NCI-H2171 treated with DMSO at 0.1 percent for 48 hours (cell line): ENCODE measurements at regions not wholly inside any gene's neighbourhood (a gene's known extent, or its start where the extent isn't known, plus 50 kb on each side); places are given as distances from the start of the nearest gene placed in this dataset.

Source experiments
- DNase-seq: peaks from one replicate; lab custom pipeline; 2025; lab: John Stamatoyannopoulos, UW

DNA sequence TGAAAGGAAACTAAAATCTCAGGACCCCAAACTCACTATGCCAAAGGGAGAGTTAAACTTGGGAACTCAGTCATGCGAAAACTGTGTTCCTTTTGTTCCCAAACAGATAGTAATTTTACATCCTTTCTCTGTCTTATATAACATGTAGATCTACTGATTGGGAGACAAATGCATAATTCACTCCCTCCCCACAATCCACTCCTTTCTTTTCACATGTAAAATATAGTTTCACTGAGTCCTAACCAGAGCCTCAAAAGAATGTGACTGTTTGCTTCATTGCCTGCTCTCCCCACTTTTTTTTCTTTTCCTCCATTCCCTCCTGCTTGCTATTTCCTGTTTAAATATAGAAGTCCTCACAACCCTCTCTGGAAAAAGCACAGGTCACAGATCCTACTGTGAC is 699.3 kb upstream of the ADGRL3 start:
- no peak for DNase-seq

DNA sequence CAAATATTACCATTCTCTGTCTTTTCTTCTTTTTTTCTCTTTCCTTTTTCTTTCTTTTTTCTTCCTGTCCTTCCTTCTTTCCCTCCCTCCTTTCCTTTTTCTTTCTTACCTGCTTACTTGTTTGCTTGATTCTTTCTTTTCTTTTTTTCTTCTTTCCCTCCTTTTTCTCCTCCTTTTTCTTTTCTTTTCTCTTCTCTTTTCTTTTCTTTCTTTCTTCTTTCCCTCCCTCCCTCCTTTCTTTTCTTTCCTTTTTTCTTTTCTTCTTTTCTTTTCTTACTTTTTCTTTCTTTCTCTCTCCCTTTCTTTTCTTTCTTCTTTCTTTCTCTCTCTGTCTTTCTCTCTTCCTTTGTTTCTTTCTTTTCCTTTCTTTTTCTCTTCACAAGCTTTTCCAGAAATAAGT is 697.4 kb upstream of the ADGRL3 start:
- DNase-seq = no peak

DNA sequence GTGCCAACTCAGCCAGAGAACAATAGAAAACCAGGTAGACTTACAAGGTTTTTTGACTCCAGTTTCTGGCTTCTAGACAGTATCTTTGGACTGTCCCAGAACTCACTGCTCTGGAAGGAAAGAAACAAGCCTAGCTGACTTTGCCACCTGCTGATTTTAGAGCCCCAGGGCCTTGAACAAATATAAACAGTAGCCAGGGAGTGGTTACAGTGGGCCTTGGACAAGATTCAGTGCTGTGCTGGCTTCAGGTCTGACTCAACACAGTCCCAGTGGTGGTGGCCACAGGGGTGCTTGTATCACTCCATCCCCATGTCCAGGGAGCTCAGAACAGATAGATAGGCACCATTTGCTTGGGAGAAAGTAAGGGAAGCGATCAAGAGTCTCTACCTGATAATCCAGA is 694.1 kb upstream of the ADGRL3 start:
- DNase-seq = no peak

DNA sequence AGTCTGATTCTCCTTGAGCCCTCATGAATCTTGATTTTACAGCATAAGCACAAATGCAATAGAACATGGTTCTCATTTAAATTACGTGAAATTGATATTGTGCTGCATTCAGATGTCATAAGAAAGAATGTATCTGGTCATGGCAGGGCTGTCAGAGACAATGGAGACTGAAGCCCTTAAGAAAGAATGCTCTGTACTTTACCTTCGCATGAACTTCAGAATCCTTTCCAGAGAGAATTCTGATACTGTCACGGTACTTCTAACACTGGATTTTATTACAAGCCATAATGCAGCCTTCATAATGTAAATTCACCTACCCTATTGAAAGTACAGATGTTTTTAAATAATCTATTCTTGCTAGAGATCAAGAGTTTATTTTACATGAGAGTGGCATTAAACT is 677.9 kb upstream of the ADGRL3 start:
- no peak for DNase-seq

DNA sequence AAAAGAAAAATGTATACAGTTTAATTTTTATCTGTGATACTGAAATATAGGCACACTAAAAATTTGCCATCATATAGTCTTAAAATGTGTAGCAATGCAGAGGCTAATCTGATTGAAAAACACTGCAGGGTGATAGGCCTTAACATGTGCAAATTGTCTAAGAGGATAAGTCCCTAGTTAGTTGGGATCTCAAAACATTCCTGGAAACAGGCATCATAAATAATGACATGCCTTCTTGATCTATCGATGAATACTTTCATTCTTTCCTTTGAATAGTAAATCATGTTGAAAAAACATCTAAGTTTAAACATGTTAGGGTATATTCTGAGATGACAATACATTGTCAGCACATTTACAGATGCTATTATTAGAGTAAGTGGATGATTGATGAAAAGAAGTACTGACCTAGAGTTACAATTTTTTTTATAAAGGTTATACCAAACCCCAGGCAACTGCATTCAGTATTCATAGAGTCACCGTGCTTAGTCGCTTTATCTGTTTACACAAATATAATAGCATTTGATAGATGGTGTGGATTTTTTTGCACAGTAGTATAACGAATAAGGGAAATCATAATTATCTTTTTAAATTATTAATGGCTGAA is 668.2 kb upstream of the ADGRL3 start:
- no peak for DNase-seq

DNA sequence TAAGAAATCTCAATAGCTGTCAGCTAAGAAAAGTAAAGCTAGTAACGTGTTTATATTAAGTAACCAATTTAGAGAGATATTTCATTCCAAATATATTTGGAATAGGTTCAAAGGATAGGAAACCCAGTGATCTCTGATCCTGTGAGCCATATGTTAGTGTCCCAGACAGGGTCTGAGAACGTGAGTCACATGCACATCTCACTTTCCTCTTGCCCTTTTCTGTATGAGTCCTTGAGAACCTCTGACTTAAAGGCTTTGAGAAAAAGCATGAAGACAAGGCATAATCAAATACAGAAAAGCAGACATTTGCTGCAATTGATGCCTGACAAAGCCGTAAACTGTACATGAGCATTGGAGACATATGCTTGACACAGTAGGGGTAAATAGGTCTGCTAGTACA is 655.1 kb upstream of the ADGRL3 start:
- no peak for DNase-seq

DNA sequence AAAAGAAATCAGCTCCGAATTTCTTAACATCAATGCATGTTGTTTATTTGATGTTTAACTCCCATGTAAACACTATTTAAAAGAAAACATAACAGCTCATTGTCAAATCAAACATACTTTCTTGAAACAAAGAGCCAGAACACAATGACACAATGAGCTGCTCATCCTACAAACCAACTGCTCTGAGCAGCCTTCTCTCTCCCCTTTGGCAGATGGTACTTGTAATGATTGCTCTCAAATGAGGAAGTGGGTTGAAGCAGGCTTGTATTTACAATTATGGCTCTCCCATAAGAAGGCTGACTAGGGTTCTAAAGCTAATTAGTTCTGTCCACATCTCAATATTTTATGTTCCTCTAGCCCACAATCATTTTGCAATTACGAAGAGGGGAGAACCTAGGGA is 637.8 kb upstream of the ADGRL3 start:
- DNase-seq = peak; percentile 20

DNA sequence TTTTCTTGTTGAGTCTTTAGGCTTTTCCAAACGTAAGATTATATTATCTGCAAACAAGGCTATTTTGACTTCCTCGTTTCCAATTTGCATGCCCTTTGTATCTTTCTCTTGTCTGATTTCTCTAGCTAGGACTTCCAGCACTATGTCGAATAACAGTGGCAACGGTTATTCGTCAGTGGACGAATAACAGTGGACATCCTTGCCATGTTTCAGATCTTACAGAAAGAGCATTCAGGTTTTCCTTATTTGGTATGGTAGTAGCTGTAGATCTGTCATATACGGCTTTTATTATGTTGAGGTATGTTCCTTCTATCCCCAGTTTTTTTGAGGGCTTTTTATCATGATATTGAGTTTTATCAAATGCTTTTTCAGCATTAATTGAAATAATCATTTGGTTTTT is 634.6 kb upstream of the ADGRL3 start:
- DNase-seq = no peak

DNA sequence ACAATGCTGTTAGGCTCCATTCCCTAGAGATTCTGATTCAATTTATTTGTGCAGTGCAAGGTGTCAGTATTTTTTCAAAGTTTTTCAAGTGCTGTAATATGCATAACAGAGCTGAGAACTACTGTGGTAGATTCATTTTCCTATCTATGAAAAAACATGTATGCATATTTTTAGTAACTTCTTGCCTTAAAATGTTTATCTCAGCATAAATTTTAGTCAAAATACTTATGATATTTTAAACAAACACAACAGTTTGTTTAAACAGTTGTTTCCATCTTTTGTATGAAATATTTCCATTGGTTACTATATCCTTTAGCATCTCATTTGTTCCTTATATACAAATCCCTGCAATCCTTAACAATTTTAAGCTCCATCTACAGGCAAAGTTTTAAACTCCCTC is 624.8 kb upstream of the ADGRL3 start:
- no peak for DNase-seq

DNA sequence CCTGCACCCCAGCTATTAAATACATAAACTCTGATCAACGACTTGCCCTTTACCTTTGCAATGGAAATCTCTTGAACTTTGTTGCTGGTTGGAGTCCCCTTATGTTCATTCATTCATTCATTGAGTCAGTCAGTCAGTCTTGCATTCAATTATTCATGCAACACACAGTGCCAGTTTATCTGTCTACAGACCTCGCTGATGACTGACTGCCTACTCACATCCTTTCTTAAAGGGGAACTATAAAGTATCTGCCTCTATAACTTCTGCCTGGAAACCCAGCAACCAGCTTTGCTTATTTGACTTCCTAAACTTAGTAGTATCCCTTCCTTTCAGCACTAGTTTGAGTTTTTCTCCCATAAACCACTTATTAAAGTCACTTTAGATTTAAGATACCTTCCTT is 620.8 kb upstream of the ADGRL3 start:
- no peak for DNase-seq

DNA sequence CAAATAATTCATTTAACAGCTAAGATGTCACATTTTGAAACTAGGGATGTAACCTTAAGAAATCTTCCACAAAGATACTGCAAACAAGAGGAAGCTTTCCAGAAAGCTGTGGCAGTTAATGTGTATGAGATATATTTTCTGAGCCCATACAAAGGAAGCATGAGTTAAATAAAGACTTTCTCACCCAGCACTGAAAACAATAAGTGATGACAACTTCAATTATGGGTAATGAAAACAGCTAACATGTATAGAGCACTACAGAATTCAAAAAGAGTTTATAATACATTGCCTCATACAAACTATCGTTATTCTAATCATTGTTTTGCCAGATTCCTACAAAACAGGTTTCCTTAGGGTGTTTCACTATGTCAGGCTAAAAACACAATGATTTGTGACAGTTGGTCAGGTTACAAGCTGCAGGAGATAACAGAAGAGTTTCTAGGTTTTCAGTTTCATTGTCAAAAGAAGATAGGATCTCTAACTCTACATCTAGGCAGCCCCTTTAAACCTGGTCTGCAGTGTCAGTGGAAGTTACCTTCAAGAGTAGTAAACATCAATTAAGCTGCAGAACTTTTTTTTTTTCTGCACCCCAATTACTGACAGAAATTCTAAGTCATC is 618.1 kb upstream of the ADGRL3 start:
- DNase-seq = no peak

DNA sequence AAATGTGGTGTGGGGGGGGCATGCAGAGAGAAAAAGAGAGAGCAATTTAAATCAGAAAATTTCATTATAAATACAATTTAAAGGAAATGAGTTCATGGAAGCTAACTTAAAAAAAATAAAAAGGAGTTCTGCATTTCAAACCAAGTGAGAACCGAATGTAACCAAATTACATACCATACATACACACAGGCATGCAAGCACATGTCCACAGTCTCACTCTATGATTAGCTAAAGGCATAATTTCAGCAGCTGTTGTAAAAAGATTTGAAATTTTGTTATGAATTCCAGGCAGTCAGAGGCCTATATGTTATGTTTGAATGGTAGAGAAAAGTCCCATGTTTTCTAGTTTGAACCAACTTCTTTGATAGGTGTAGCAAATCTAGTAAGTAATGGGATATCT is 611.6 kb upstream of the ADGRL3 start:
- no peak for DNase-seq

DNA sequence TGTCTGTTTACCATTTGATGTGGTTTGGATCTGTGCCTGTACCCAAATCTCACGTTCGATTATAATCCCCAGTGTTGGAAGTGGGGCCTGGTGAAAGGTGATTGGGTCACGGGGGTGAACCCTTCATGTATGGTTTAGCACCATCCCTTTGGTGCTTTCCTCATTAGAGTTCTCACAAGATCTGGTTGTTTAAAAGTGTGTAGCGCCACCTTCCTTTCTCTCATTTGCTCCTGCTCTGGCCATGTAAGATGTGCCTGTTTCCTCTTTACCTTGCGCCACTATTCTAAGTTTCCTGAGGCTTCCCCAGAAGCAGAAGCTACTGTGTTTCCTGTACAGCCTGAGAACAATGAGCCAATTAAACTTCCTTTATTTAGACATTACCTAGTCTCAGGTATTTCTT is 610.7 kb upstream of the ADGRL3 start:
- DNase-seq = no peak

DNA sequence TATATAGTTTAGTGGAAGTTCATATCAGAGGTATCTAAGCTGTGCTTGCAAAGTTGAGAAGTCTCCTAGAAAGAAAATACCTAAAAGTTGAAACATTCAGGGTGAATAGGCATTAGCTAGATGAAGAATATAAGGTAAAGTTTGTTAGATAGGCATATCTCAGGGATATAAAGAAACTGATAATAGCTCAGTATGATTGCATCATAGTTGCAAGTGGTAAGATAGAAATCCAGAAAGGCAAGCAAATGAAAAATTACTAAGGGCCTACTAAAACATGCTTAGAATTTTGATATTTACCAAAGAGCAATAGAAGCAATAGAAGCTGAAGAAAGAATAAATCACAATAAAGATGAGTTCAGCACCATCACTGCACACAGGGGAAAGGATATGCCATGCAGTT is 610.0 kb upstream of the ADGRL3 start:
- DNase-seq = no peak

DNA sequence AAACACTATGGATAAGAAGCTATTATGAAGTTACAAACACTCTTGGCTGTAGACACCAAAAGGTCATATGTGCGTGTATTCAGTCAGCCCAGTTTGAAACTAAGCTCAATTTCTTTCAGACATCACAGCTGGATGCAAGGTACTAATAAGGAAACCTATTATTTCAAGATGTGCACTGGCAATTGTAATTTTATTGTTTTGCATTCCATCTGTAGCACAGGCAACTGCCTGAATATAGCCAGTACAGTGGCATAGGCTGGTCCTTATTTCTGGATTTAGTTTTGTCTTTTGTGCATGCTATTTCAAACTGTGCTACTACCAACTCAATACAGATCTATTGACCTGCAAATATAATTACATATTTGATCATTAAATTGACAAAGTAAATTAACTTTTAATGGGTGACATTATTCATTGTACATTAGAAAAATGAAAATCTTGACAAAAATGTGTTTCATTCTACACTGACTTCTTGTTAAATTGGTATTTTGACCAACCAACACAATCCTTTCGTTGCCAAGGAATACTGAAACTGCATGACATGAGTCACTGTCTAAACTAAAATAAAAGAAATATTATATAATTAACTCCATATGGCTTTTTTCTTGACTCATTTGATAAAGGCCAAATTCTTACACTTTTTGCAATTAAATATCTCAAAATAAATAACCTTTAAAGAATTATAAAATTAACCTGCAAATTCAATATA is 594.3 kb upstream of the ADGRL3 start:
- no peak for DNase-seq

DNA sequence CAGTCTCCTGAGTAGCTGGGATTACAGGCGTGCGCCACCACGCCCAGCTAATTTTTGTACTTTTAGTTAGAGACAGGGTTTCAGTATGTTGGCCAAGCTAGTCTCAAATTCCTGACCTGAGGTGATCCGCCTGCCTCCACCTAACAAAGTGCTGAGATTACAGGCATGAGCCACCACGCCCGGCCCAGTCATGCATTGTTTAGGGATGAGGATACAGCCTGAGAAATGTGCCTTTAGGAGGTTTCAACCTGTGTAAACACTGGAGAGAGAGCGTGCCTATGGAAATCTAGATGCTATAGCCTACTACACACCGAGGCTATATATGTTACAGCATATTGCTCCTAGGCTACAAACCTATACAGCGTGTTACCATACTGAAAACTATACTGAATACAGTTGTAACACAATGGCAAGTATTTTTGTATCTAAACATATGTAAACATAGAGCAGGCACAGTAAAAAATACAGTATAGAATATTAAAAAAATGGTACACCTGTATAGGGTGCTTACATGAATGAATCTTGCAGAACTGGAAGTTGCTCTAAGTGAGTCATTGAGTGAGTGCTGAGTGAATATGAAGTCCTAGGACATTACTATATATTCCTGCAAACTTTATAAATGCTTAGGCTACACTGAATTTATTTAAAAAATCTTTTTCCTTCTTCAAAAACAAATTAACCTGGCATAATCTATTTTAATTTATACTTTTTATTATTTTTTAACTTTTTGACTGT is 588.2 kb upstream of the ADGRL3 start:
- DNase-seq = no peak

DNA sequence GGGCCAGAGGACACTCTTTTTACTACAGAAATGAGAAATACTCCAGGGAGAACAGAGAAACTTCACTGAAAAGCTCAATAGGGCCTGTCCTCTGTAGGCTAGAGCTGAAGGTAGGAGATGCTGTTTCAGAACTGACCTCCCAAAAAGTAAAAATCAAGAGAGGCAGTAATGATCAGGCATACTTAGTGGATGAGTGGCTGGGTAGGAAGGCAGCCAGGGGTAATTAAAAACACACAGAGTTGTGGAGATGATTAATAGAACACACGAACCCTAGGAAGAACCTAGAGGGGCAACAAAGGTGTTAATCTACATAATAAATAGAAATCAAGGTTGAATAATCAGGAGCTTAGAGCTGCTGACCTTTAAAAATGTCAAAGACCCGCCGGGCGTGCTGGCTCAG is 582.4 kb upstream of the ADGRL3 start:
- no peak for DNase-seq

DNA sequence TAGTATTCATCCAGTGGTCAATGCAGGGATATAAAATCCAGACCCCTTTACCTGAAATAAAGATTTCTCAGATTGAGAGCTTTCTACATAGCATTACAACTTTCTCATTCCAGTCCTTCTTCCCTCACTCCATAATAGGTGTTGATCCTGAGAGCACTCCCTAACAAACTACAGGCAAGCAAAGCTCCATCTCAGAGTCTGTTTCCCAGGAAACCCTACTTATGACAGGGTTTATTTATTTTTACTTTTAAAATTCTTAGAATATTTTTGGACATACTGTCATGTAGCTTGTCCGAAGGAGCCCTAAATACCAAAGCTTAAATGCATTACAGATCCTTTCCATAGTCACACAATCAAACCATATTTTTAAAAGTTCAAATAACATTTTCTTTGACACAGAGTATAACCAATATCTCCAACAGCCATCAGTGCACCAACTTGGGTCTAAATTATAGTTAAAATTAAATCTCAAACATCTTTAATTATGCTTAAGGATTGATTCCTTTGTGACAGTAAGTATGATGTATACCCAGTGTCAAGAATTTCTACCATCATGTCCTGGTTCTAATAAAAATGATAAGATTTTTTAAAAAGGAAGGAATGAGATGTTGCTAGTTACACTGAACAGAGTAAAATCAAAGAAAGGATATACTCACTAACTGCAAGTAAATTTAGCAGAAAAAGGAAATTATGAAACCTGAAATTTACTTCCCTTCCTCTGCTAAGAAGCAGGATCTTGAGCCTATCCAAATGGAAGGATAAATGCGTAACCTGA is 580.4 kb upstream of the ADGRL3 start:
- no peak for DNase-seq

DNA sequence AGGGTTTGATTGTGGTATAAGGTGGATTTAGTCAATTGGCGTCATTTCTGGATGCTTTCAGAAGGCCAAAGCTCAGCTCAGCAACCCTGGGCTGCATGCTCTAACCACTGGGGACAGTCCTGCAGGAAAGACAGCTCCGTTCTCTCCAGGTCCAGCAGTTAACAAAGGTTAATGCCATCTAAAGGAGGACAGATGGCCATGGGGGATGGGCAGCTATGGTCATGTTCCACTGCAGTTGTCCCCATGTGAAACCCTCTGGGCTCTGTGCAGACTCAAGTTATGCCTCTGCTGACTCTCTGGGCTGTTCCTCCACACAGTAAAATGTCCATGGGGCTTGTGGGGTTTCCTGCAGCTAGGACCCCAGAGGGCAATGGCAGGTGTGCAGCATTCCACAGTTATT is 562.1 kb upstream of the ADGRL3 start:
- no peak for DNase-seq

DNA sequence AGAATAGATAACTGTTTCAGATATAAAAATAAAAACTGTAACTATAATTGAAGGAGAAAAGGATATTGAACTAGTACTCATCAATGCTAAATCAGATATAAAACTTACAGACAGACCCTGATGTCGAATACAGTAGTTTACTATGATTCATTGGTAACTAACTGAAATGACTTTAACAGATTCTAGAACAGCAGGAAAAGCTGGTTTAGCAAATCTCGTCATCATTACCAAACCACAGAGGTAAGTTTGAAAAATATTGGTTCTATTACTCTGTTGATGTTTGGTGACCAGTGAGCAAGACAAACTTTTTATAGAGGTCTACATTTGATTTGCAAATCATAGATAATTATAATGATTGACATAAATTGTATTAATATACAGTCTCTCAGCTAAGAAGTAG is 551.4 kb upstream of the ADGRL3 start:
- no peak for DNase-seq

DNA sequence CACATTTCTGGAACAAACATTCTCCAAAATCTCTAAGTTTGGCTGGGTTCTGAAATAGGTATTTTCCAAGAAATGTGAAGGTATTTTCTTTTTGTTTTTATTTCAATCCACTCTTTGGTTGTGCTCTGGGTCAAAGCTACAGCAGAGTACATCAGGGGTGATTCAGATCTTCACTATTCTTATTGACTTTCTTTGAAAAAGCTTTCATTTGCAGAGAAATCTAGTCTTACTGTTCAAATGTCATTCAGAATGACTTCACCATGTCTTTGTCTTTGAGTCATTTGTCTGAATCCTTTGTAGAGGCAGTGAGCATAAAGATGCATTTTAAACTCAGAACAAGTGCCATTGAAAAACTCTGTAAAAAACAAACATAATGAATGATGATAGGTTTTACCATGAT is 547.2 kb upstream of the ADGRL3 start:
- no peak for DNase-seq

DNA sequence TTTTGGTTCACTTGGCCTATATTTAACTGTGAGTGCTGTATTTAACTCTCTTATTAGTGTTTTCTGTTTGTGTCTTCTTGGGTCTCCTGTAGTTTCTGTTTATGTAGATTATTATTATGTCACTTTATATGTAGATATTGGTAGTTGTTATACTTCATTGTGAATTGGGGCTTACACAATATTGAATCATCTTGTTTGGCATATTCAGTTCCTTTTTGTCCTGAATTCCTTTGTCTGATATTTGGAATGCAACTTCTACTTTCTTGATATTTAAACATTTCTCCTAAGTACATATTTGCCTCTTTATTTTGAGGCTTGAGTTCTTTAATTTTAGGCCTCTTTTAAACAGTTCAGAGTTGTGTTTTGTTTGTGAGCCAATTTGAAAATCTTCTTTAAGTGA is 544.8 kb upstream of the ADGRL3 start:
- no peak for DNase-seq
